ENCODE measurements at regions not wholly inside any gene's neighbourhood (a gene's known extent, or its start where the extent isn't known, plus 50 kb on each side); places are given as distances from the start of the nearest gene placed in this dataset.

DNA sequence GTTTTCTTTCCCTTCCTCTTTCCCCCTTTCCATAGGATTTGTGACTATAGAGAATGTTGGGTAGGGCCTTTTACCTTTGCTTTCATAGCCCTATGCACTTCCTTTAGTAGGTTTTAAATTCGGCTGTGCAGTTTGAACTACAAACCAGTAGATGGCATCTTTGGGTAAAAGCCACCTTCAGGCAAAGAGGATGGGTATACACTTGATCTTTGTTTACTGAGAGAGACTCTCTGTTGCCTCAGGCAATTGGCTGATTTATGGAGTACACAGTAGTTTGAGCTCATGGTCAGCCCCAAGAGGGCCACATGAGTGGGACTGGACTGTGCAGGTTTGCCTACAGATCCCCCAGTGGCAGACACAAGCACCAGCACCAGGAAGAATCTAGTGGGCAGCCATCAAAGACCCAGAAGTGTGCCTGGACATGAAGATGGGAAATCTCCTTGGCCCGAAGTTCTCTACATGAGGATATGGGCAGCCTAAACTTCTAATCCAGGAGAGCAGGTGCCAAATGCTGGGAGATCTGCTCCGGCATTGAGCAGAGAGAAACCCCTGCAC is 1304.3 kb upstream of the DDX18 start:
- H3K27me3 ChIP-seq (ENCODE audit: control insufficient read depth, extremely low read depth, insufficient read depth, low read length): no peaks in the 10 kb centered on the region
- peaks cover 4% of the 10 kb centered on the region for H3K9me3 ChIP-seq (ENCODE audit: control insufficient read depth, low read depth, low read length)
- no peaks in the 10 kb centered on the region for H3K9me1 ChIP-seq (ENCODE audit: control insufficient read depth, extremely low read depth, insufficient read depth, low read length)
- no peaks in the 10 kb centered on the region for H4K20me1 ChIP-seq (ENCODE audit: control insufficient read depth, extremely low read depth, insufficient read depth, low read length)
- dilution Hi-C loops (cut with MboI; ENCODE audit: extremely low pct_ligation_motif_present, low sequenced_read_pairs): no loop called here
- no peak overlapping the region for H2AFZ ChIP-seq (ENCODE audit: control insufficient read depth, low read length)
- TF ChIP-seq, protein P1, sequence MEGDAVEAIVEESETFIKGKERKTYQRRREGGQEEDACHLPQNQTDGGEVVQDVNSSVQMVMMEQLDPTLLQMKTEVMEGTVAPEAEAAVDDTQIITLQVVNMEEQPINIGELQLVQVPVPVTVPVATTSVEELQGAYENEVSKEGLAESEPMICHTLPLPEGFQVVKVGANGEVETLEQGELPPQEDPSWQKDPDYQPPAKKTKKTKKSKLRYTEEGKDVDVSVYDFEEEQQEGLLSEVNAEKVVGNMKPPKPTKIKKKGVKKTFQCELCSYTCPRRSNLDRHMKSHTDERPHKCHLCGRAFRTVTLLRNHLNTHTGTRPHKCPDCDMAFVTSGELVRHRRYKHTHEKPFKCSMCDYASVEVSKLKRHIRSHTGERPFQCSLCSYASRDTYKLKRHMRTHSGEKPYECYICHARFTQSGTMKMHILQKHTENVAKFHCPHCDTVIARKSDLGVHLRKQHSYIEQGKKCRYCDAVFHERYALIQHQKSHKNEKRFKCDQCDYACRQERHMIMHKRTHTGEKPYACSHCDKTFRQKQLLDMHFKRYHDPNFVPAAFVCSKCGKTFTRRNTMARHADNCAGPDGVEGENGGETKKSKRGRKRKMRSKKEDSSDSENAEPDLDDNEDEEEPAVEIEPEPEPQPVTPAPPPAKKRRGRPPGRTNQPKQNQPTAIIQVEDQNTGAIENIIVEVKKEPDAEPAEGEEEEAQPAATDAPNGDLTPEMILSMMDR (optimal IDR thresholded peaks at IDR 0.05 in 1 of 3, IDR thresholded peaks at IDR 0.05 in 1 of 3, conservative IDR thresholded peaks at IDR 0.05 in 1 of 3; ENCODE audit: extremely low read depth in 1 of 3, insufficient read depth in 2 of 3, low read length in 3 of 3): peak in 1 of 3 experiments; percentile 52
- no peak for TF ChIP-seq EZH2 (IDR thresholded peaks at IDR 0.05; ENCODE audit: low read length)
- FAIRE-seq (no peak), DNase-seq (ENCODE audit: low read depth, low spot score) (no peak)
- H3K27ac ChIP-seq (ENCODE audit: control insufficient read depth, insufficient read depth, low read length): no peak overlapping the region
- no peaks in the 10 kb centered on the region for H3K36me3 ChIP-seq (ENCODE audit: control insufficient read depth in 2 of 2, extremely low read depth in 1 of 2, insufficient read depth in 2 of 2, low read length in 2 of 2)
- H3K4me1 ChIP-seq (ENCODE audit: control insufficient read depth, extremely low read depth, insufficient read depth, low read length): no peaks in the 10 kb centered on the region
- H3K79me2 ChIP-seq (ENCODE audit: control insufficient read depth, insufficient read depth, low read length): no peaks in the 10 kb centered on the region
- no peak overlapping the region for H3K4me2 ChIP-seq (ENCODE audit: control insufficient read depth, extremely low read depth, insufficient read depth, low read depth, low read length)
- H3K4me3 ChIP-seq (ENCODE audit: control insufficient read depth in 2 of 3, extremely low read depth in 1 of 3, insufficient read depth in 2 of 3, low read depth in 1 of 3, low read length in 3 of 3): no peak overlapping the region
- H3K9ac ChIP-seq (ENCODE audit: control insufficient read depth, extremely low read depth, insufficient read depth, low read length): no peak overlapping the region

DNA sequence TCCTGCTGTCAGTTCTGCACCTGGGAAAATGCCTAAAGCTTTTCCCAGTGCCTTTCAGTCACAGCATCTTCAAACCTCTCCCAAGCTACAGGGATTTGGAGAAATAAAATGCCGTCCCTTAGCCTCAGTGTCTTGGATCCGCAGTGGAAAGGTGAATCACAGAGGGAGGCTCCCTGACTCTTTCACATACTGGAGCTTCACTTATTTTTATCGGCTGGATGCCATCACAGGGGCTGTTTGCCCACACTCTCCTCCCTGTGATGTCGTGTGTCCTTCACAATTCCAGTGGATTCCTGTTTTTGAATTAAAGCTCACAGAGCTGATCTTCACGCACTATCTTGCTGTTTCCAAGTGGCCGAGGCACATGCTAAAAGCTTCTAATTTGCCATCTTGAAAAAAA is 1303.1 kb upstream of the DDX18 start:
- DNase-seq (ENCODE audit: low read depth, low spot score) (no peak), FAIRE-seq (no peak)
- TF ChIP-seq, protein P1 (optimal IDR thresholded peaks at IDR 0.05 in 1 of 3, IDR thresholded peaks at IDR 0.05 in 1 of 3, conservative IDR thresholded peaks at IDR 0.05 in 1 of 3; ENCODE audit: extremely low read depth in 1 of 3, insufficient read depth in 2 of 3, low read length in 3 of 3): no peak
- TF ChIP-seq EZH2 (IDR thresholded peaks at IDR 0.05; ENCODE audit: low read length): no peak
- Histone ChIP-seq H3K79me2 (ENCODE audit: control insufficient read depth, insufficient read depth, low read length) (no peaks in the 10 kb centered on the region), H2AFZ (ENCODE audit: control insufficient read depth, low read length) (no peak overlapping the region), H3K4me3 (ENCODE audit: control insufficient read depth in 2 of 3, extremely low read depth in 1 of 3, insufficient read depth in 2 of 3, low read depth in 1 of 3, low read length in 3 of 3) (no peak overlapping the region), H3K27me3 (ENCODE audit: control insufficient read depth, extremely low read depth, insufficient read depth, low read length) (no peaks in the 10 kb centered on the region), H4K20me1 (ENCODE audit: control insufficient read depth, extremely low read depth, insufficient read depth, low read length) (no peaks in the 10 kb centered on the region), H3K9me3 (ENCODE audit: control insufficient read depth, low read depth, low read length) (peaks cover 4% of the 10 kb centered on the region), H3K4me2 (ENCODE audit: control insufficient read depth, extremely low read depth, insufficient read depth, low read depth, low read length) (no peak overlapping the region), H3K27ac (ENCODE audit: control insufficient read depth, insufficient read depth, low read length) (no peak overlapping the region), H3K9ac (ENCODE audit: control insufficient read depth, extremely low read depth, insufficient read depth, low read length) (no peak overlapping the region), H3K36me3 (ENCODE audit: control insufficient read depth in 2 of 2, extremely low read depth in 1 of 2, insufficient read depth in 2 of 2, low read length in 2 of 2) (no peaks in the 10 kb centered on the region), H3K4me1 (ENCODE audit: control insufficient read depth, extremely low read depth, insufficient read depth, low read length) (no peaks in the 10 kb centered on the region), H3K9me1 (ENCODE audit: control insufficient read depth, extremely low read depth, insufficient read depth, low read length) (no peaks in the 10 kb centered on the region)
- dilution Hi-C loops (cut with MboI; ENCODE audit: extremely low pct_ligation_motif_present, low sequenced_read_pairs): no loop called here
